ENCODE measurements at regions not wholly inside any gene's neighbourhood (a gene's known extent, or its start where the extent isn't known, plus 50 kb on each side); places are given as distances from the start of the nearest gene placed in this dataset.

DNA sequence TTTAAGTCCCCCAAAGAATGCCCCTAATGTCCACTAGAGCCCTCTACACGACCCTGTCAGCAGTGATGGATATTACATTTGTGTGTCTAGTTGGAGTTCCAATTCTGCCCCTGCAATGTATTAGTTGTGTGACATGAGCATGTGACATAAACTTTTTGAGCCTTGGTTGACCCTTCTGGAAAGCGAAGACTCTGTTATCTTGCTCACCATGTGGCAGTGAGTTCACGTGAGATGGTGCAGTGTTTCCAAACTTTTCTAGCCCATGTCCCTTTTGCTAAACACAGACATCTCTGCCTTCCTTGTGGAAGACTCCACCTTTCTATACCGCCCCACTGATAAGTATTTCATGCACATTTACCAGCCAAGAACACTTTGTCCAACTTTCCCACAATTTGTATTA is 87.0 kb upstream of the BOD1 start (continued):
- TF ChIP-seq, protein P1, sequence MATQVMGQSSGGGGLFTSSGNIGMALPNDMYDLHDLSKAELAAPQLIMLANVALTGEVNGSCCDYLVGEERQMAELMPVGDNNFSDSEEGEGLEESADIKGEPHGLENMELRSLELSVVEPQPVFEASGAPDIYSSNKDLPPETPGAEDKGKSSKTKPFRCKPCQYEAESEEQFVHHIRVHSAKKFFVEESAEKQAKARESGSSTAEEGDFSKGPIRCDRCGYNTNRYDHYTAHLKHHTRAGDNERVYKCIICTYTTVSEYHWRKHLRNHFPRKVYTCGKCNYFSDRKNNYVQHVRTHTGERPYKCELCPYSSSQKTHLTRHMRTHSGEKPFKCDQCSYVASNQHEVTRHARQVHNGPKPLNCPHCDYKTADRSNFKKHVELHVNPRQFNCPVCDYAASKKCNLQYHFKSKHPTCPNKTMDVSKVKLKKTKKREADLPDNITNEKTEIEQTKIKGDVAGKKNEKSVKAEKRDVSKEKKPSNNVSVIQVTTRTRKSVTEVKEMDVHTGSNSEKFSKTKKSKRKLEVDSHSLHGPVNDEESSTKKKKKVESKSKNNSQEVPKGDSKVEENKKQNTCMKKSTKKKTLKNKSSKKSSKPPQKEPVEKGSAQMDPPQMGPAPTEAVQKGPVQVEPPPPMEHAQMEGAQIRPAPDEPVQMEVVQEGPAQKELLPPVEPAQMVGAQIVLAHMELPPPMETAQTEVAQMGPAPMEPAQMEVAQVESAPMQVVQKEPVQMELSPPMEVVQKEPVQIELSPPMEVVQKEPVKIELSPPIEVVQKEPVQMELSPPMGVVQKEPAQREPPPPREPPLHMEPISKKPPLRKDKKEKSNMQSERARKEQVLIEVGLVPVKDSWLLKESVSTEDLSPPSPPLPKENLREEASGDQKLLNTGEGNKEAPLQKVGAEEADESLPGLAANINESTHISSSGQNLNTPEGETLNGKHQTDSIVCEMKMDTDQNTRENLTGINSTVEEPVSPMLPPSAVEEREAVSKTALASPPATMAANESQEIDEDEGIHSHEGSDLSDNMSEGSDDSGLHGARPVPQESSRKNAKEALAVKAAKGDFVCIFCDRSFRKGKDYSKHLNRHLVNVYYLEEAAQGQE (IDR thresholded peaks at IDR 0.05; ENCODE audit: borderline replicate concordance): 0 out of 2 replicates have a peak, but pooled peaks have one; percentile 19
- TF ChIP-seq, protein P1 (CRISPR knock-in tag; IDR thresholded peaks at IDR 0.05; ENCODE audit: low read depth): no peak
- TF ChIP-seq FOXJ2 (tag; IDR thresholded peaks at IDR 0.05): 0 out of 2 replicates have a peak, but pooled peaks have one; percentile 18
- no peak for TF ChIP-seq ZNF174 (CRISPR knock-in tag; IDR thresholded peaks at IDR 0.05)
- no peak for TF ChIP-seq XRCC3 (IDR thresholded peaks at IDR 0.05)
- peak; percentile 44; the same call in 1 of the 2 replicates for TF ChIP-seq EHMT2 (IDR thresholded peaks at IDR 0.05)
- TF ChIP-seq SNRNP70 (optimal IDR thresholded peaks at IDR 0.05; ENCODE audit: low read depth, low read length): no peak
- TF ChIP-seq, protein P2, sequence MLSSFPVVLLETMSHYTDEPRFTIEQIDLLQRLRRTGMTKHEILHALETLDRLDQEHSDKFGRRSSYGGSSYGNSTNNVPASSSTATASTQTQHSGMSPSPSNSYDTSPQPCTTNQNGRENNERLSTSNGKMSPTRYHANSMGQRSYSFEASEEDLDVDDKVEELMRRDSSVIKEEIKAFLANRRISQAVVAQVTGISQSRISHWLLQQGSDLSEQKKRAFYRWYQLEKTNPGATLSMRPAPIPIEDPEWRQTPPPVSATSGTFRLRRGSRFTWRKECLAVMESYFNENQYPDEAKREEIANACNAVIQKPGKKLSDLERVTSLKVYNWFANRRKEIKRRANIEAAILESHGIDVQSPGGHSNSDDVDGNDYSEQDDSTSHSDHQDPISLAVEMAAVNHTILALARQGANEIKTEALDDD (IDR thresholded peaks at IDR 0.05): no peak
- TF ChIP-seq, protein P3, sequence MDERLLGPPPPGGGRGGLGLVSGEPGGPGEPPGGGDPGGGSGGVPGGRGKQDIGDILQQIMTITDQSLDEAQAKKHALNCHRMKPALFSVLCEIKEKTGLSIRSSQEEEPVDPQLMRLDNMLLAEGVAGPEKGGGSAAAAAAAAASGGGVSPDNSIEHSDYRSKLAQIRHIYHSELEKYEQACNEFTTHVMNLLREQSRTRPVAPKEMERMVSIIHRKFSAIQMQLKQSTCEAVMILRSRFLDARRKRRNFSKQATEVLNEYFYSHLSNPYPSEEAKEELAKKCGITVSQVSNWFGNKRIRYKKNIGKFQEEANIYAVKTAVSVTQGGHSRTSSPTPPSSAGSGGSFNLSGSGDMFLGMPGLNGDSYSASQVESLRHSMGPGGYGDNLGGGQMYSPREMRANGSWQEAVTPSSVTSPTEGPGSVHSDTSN (CRISPR knock-in tag; IDR thresholded peaks at IDR 0.05; ENCODE audit: low read depth): no peak
- TF ChIP-seq, protein P3 (tag; conservative IDR thresholded peaks at IDR 0.05; ENCODE audit: low read depth): peak; percentile 39; the same call in 1 of the 2 replicates
- TF ChIP-seq DMBX1 (CRISPR knock-in tag; IDR thresholded peaks at IDR 0.05; ENCODE audit: borderline replicate concordance): peak; percentile 72; the same call in 1 of the 2 replicates
- 0 out of 4 replicates have a peak, but pooled peaks of 1 of the 2 experiments have one; percentile 40 for TF ChIP-seq MAZ (CRISPR knock-in tag; conservative IDR thresholded peaks at IDR 0.05 in 1 of 2, IDR thresholded peaks at IDR 0.05 in 1 of 2)
- TF ChIP-seq ZBTB1 (CRISPR knock-in tag; IDR thresholded peaks at IDR 0.05; ENCODE audit: borderline replicate concordance, low read depth): no peak

Data from K562 (cell line).